HCT116 (cell line): ENCODE measurements at regions not wholly inside any gene's neighbourhood (a gene's known extent, or its start where the extent isn't known, plus 50 kb on each side); places are given as distances from the start of the nearest gene placed in this dataset.

Experiments used
- ATAC-seq: fragments of 200-7000 bp; cut with Tn5 transposase; 2 replicates; pipeline ENCODE4 v1.9.1; 2020; ENCODE audit warnings: mild to moderate bottlenecking, moderate library complexity
- BruUV-seq: library from RNA; stranded (reverse); fragments of 400-500 nt; replicated peaks from 2 replicates; lab custom pipeline; 2021; lab: Mats Ljungman, UMichigan
- CTCF ChIA-PET: fragments of 300-600 bp; sonication (Branson Sonifier 250); formaldehyde crosslinking; loops from one replicate; lab custom pipeline; 2021; ENCODE audit warnings: antibody characterized with exemption; lab: Charles Lee
- POLR2A ChIA-PET: fragments of 300-600, 350-600 bp; sonication (Branson Sonifier 250); formaldehyde crosslinking; loops from one replicate; lab custom pipeline; 2021; ENCODE audit warnings: antibody characterized with exemption; lab: Charles Lee
- RAD21 ChIA-PET, 2 experiments: fragments of 300-600 bp; sonication (Branson Sonifier 250); formaldehyde crosslinking; loops; one replicate each; lab custom pipeline; 2023; ENCODE audit warnings: low total read pairs in 2 of 2; ENCODE audit not compliant: uncharacterized antibody in 2 of 2, unreplicated experiment in 2 of 2, low non-redundant PET in 1 of 2; lab: Charles Lee
- DNase-seq: peaks from one replicate; pipeline ENCODE4 v3.0.0-alpha.2; 2010; ENCODE audit warnings: low read depth, low spot score
- H2AFZ ChIP-seq: fragments of 200-600 bp; shearing (Covaris generic), sonication (generic); 2 replicates; pipeline ENCODE4 v1.6.1; 2017; ENCODE audit warnings: low read depth, mixed run types, mixed read lengths, antibody characterized with exemption, low read length; ENCODE audit not compliant: poor library complexity, severe bottlenecking
- H3K27ac ChIP-seq: 2 replicates; pipeline ENCODE4 v1.5.1; 2012; ENCODE audit warnings: low read depth, low read length
- H3K27me3 ChIP-seq: fragments of 200-600 bp; sonication (generic); 2 replicates; pipeline ENCODE4 v1.6.1; 2016; ENCODE audit warnings: mixed run types, low read length, mixed read lengths; ENCODE audit not compliant: insufficient read depth
- H3K36me3 ChIP-seq, 2 experiments: fragments of 200-500 bp in 1 of 2; fragments of 200-600 bp in 1 of 2; sonication (Bioruptor generic) in 1 of 2; sonication (generic) in 1 of 2; 2 replicates each; pipeline versions ENCODE4 v1.5.1 to v1.6.1; 2014 to 2016; ENCODE audit warnings: low read length in 2 of 2, inconsistent platforms in 1 of 2, mixed read lengths in 1 of 2, mixed run types in 1 of 2; ENCODE audit not compliant: insufficient read depth in 2 of 2, control insufficient read depth in 1 of 2
- H3K4me1 ChIP-seq, 2 experiments: fragments of 200-600 bp in 1 of 2; sonication (generic) in 1 of 2; 2 replicates each; pipeline versions ENCODE4 v1.5.1 to v1.6.1; 2012 to 2017; ENCODE audit warnings: low read length in 2 of 2, inconsistent platforms in 1 of 2, mild to moderate bottlenecking in 1 of 2, mixed read lengths in 1 of 2, mixed run types in 1 of 2, moderate library complexity in 1 of 2; ENCODE audit not compliant: insufficient read depth in 2 of 2, control insufficient read depth in 1 of 2
- H3K4me2 ChIP-seq: fragments of 200-600 bp; sonication (generic); 2 replicates; pipeline ENCODE4 v1.6.1; 2017; ENCODE audit warnings: mixed run types, low read length, mixed read lengths
- H3K4me3 ChIP-seq, 2 experiments: fragments of 200-600 bp in 1 of 2; sonication (generic) in 1 of 2; replicated peaks in 1 of 2; 2 replicates each; pipeline ENCODE4 v1.5.1; 2011 to 2016; ENCODE audit warnings: low read length in 2 of 2, control low read depth in 1 of 2, low read depth in 1 of 2, mild to moderate bottlenecking in 1 of 2, mixed read lengths in 1 of 2, mixed run types in 1 of 2
- H3K79me2 ChIP-seq: fragments of 200-600 bp; sonication (generic); 2 replicates; pipeline ENCODE4 v1.6.1; 2017; ENCODE audit warnings: mild to moderate bottlenecking, mixed run types, low read length, moderate library complexity, mixed read lengths; ENCODE audit not compliant: insufficient read depth
- H3K9ac ChIP-seq: fragments of 200-600 bp; sonication (generic); 2 replicates; pipeline ENCODE4 v1.6.1; 2016; ENCODE audit warnings: low read length, mixed read lengths
- H3K9me2 ChIP-seq: fragments of 200-600 bp; sonication (generic), shearing (Covaris generic); 2 replicates; pipeline ENCODE4 v1.6.1; 2017; ENCODE audit warnings: mixed run types, mild to moderate bottlenecking, moderate library complexity; ENCODE audit not compliant: insufficient read depth
- H3K9me3 ChIP-seq, 2 experiments: fragments of 200-500 bp in 1 of 2; fragments of 200-600 bp in 1 of 2; sonication (Bioruptor generic) in 1 of 2; sonication (generic) in 1 of 2; 2 replicates each; pipeline ENCODE4 v1.6.1; 2014 to 2017; ENCODE audit warnings: low read length in 2 of 2, mixed read lengths in 2 of 2, inconsistent platforms in 1 of 2, low read depth in 1 of 2, mild to moderate bottlenecking in 1 of 2, mixed run types in 1 of 2, moderate library complexity in 1 of 2; ENCODE audit not compliant: control insufficient read depth in 1 of 2, insufficient read depth in 1 of 2
- H4K20me1 ChIP-seq: fragments of 200-600 bp; sonication (generic), shearing (Covaris generic); 2 replicates; pipeline ENCODE4 v1.6.1; 2017; ENCODE audit warnings: mixed run types, mild to moderate bottlenecking, moderate library complexity; ENCODE audit not compliant: insufficient read depth
- CBX3 ChIP-seq: IDR thresholded peaks from 2 replicates; pipeline ENCODE4 v1.6.1; 2012; ENCODE audit warnings: low read depth
- ELF1 ChIP-seq: IDR thresholded peaks from 2 replicates; pipeline ENCODE4 v1.6.1; 2012; ENCODE audit warnings: low read depth, borderline replicate concordance
- EZH2 ChIP-seq: fragments of 200-600 bp; sonication (generic); IDR thresholded peaks from 2 replicates; pipeline ENCODE4 v1.6.1; 2017; ENCODE audit warnings: antibody characterized with exemption, mixed run types
- EZH2phosphoT487 ChIP-seq: fragments of 200-600 bp; IDR thresholded peaks from 2 replicates; pipeline ENCODE4 v1.6.1; 2018; ENCODE audit warnings: antibody characterized with exemption, borderline replicate concordance
- FOSL1 ChIP-seq: IDR thresholded peaks from 2 replicates; pipeline ENCODE4 v1.6.1; 2012; ENCODE audit warnings: low read depth
- JUND ChIP-seq: IDR thresholded peaks from 2 replicates; pipeline ENCODE4 v1.6.1; 2012
- MAX ChIP-seq: IDR thresholded peaks from 2 replicates; pipeline ENCODE4 v1.6.1; 2012
- POLR2A ChIP-seq: IDR thresholded peaks from 2 replicates; pipeline ENCODE4 v1.7.0; 2011; ENCODE audit warnings: borderline replicate concordance; ENCODE audit not compliant: insufficient read depth, insufficient read length; ENCODE audit errors: extremely low read depth
- RAD21 ChIP-seq: IDR thresholded peaks from 2 replicates; pipeline ENCODE4 v1.6.1; 2012; ENCODE audit warnings: low read depth, mild to moderate bottlenecking
- SP1 ChIP-seq: IDR thresholded peaks from 2 replicates; pipeline ENCODE4 v1.6.1; 2012; ENCODE audit warnings: low read depth
- SRF ChIP-seq: IDR thresholded peaks from 2 replicates; pipeline ENCODE4 v1.6.1; 2012; ENCODE audit warnings: low read depth
- TCF7L2 ChIP-seq: IDR thresholded peaks from 2 replicates; pipeline ENCODE4 v1.7.0; 2011; ENCODE audit warnings: borderline replicate concordance, inconsistent platforms; ENCODE audit not compliant: insufficient read depth, insufficient read length; ENCODE audit errors: extremely low read depth
- YY1 ChIP-seq: IDR thresholded peaks from 2 replicates; pipeline ENCODE4 v1.6.1; 2011; ENCODE audit warnings: low read length, low read depth, moderate library complexity, mild to moderate bottlenecking; ENCODE audit not compliant: insufficient replicate concordance; ENCODE audit errors: extremely low read depth
- ZBTB33 ChIP-seq: IDR thresholded peaks from 2 replicates; pipeline ENCODE4 v1.6.1; 2011; ENCODE audit warnings: mild to moderate bottlenecking, low read length, moderate library complexity; ENCODE audit not compliant: insufficient replicate concordance; ENCODE audit errors: extremely low read depth
- ZFX ChIP-seq: fragments of 450-650 bp; IDR thresholded peaks from 2 replicates; pipeline ENCODE4 v1.6.1; 2017
- intact Hi-C: fragments of 100-400 bp; cut with micrococcal nuclease; formaldehyde crosslinking; loops from 2 replicates; pipeline ENCODE4 v1.10.0; 2022
- TF ChIP-seq, protein P1 (sequence below): IDR thresholded peaks from 2 replicates; pipeline ENCODE4 v1.6.1; 2012; ENCODE audit warnings: low read depth

GRCh38 chr22:26918226-26918625 is 260.8 kb downstream of the MIAT start:
- no peak overlapping the region for H3K4me2 ChIP-seq
- RAD21 ChIA-PET, result no interaction called here
- DNase-seq, result peak; percentile 1
- CTCF ChIA-PET, result no interaction called here
- TF ChIP-seq CBX3, result no peak
- TF ChIP-seq FOSL1, result no peak
- no peak for TF ChIP-seq RAD21
- TF ChIP-seq ELF1, result no peak
- TF ChIP-seq EZH2phosphoT487, result no peak
- no peak for TF ChIP-seq TCF7L2
- no peak for TF ChIP-seq POLR2A
- no peak for TF ChIP-seq EZH2
- TF ChIP-seq, all 23 proteins: peak for 0
- no peaks in the 10 kb centered on the region for H4K20me1 ChIP-seq
- H3K9ac ChIP-seq, result no peak overlapping the region
- no peaks in the 10 kb centered on the region for H3K79me2 ChIP-seq
- H3K27me3 ChIP-seq, result peaks cover 39% of the 10 kb centered on the region
- no peaks in the 10 kb centered on the region for H3K9me3 ChIP-seq
- no peaks in the 10 kb centered on the region for H3K4me1 ChIP-seq
- 0 out of 2 replicates have a peak, but pooled peaks have one; percentile 44 for ATAC-seq
- POLR2A ChIA-PET, result no interaction called here
- H3K9me2 ChIP-seq, result no peaks in the 10 kb centered on the region
- intact Hi-C loops, result no loop called here
- no TSS peak for BruUV-seq
- no peak overlapping the region for H3K4me3 ChIP-seq
- no peak overlapping the region for H2AFZ ChIP-seq
- H3K27ac ChIP-seq, result no peak overlapping the region
- no peaks in the 10 kb centered on the region for H3K36me3 ChIP-seq

DNA sequence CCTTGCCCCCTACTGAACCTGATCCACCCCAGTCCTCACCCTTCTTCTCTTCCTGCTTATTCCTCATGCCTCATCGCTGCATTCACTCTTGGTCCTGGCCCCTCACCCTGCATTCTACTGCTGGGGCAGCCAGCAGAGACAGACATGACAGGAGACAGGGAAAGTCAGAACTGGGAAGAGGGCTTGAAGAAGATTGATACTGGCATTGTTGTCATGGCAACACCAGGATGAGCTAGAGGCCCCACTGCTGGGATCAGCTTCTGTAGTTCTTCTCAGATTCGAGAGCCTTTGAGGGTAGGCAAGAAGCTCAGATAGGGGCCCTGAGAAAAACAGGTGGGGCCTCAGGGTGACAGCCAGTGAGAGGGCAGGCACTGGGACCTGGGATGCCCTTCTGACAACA is 264.3 kb downstream of the MIAT start:
- H3K27me3 ChIP-seq, result peaks cover 31% of the 10 kb centered on the region
- intact Hi-C loops, result no loop called here
- no TSS peak for BruUV-seq
- DNase-seq (no peak), ATAC-seq (no peak)
- no peak overlapping the region for H3K4me3 ChIP-seq
- H3K9ac ChIP-seq, result no peak overlapping the region
- no peaks in the 10 kb centered on the region for H4K20me1 ChIP-seq
- RAD21 ChIA-PET, result no interaction called here
- H3K9me2 ChIP-seq, result no peaks in the 10 kb centered on the region
- H3K4me2 ChIP-seq, result no peak overlapping the region
- H3K27ac ChIP-seq, result no peak overlapping the region
- H3K79me2 ChIP-seq, result no peaks in the 10 kb centered on the region
- CTCF ChIA-PET, result no interaction called here
- H2AFZ ChIP-seq, result no peak overlapping the region
- no peaks in the 10 kb centered on the region for H3K4me1 ChIP-seq
- POLR2A ChIA-PET, result no interaction called here
- H3K9me3 ChIP-seq, result no peaks in the 10 kb centered on the region
- no peak for TF ChIP-seq ELF1
- no peak for TF ChIP-seq EZH2
- TF ChIP-seq, protein P1, sequence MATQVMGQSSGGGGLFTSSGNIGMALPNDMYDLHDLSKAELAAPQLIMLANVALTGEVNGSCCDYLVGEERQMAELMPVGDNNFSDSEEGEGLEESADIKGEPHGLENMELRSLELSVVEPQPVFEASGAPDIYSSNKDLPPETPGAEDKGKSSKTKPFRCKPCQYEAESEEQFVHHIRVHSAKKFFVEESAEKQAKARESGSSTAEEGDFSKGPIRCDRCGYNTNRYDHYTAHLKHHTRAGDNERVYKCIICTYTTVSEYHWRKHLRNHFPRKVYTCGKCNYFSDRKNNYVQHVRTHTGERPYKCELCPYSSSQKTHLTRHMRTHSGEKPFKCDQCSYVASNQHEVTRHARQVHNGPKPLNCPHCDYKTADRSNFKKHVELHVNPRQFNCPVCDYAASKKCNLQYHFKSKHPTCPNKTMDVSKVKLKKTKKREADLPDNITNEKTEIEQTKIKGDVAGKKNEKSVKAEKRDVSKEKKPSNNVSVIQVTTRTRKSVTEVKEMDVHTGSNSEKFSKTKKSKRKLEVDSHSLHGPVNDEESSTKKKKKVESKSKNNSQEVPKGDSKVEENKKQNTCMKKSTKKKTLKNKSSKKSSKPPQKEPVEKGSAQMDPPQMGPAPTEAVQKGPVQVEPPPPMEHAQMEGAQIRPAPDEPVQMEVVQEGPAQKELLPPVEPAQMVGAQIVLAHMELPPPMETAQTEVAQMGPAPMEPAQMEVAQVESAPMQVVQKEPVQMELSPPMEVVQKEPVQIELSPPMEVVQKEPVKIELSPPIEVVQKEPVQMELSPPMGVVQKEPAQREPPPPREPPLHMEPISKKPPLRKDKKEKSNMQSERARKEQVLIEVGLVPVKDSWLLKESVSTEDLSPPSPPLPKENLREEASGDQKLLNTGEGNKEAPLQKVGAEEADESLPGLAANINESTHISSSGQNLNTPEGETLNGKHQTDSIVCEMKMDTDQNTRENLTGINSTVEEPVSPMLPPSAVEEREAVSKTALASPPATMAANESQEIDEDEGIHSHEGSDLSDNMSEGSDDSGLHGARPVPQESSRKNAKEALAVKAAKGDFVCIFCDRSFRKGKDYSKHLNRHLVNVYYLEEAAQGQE, result no peak
- no peak for TF ChIP-seq JUND
- no peak for TF ChIP-seq ZFX
- TF ChIP-seq MAX, result no peak
- TF ChIP-seq TCF7L2, result no peak
- no peak for TF ChIP-seq SP1
- no peak for TF ChIP-seq EZH2phosphoT487
- no peak for TF ChIP-seq CBX3
- no peak for TF ChIP-seq FOSL1
- no peak for TF ChIP-seq SRF
- TF ChIP-seq YY1, result no peak
- no peak for TF ChIP-seq ZBTB33
- TF ChIP-seq, all 23 proteins: peak for 0
- H3K36me3 ChIP-seq, result no peaks in the 10 kb centered on the region
